ENCODE measurements at regions not wholly inside any gene's neighbourhood (a gene's known extent, or its start where the extent isn't known, plus 50 kb on each side); places are given as distances from the start of the nearest gene placed in this dataset.

DNA sequence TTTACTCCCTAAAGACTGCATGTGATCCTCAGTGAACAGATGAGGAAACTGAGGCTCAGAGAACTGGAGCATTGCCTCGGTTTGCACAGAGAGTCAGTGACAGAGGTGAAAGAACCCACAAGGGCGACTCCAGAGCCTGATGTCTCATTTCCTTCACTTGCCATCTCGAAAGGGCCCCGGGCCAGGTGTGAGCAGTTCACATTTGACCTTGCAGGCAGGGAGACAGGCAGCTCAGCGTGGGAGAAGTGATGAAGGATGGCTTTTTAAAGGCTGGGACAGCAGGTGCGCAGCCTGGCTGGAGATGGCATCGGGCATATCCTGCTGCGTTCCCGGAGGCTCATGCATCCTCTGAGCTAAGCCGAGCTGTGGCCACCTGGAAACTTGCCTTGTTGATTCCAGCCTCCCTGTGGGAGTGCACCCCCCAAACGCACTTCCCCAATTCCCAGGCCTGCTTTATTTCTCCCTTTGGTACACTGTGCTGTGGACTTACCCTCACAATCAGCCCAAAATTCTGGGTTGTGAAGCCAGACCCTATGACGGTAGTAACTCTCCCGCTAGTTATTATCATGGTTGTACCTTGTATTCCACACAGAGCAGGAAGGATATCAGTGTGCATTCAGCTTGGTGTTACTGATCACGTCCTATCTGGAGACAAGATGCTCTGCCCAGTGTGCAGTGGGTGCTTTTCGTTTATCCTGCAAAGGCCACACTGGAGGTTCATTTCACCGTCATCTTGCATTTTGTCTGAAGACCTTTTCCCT is 753.2 kb upstream of the EEF2KMT start:
- no peaks in the 10 kb centered on the region for H3K27me3 ChIP-seq (ENCODE audit: control insufficient read depth in 1 of 2, insufficient read depth in 2 of 2, low read length in 2 of 2)
- no peak overlapping the region for H3K9ac ChIP-seq (ENCODE audit: low read depth in 1 of 2, low read length in 2 of 2)
- no peaks in the 10 kb centered on the region for H3K9me3 ChIP-seq (ENCODE audit: control insufficient read depth in 1 of 2, low read length in 2 of 2)

DNA sequence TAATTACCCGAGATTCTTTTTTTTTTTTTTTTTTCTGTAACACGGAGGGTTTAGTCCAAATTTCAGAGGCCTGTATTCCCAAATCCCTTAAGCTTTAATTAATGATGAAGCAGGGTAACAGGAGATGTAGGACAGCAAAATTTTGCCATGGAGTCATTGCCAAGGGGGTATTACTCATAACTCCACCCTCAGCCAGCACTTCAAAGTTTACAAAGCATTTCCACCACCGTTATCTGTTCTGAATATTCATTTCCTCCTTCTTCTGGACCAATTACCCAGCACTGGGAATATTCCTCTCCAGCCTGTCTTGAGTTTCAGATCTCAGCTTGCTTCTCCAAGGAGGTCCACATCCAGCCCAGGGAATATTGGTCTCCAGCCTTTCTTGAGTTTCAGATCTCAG is 747.5 kb upstream of the EEF2KMT start:
- Histone ChIP-seq H3K9me3 (ENCODE audit: control insufficient read depth in 1 of 2, low read length in 2 of 2) (peaks cover 0 to 3% of the 10 kb centered on the region in 2 donors), H3K27me3 (ENCODE audit: control insufficient read depth in 1 of 2, insufficient read depth in 2 of 2, low read length in 2 of 2) (no peaks in the 10 kb centered on the region), H3K4me3 (ENCODE audit: low read depth in 1 of 2, low read length in 2 of 2) (no peak overlapping the region), H3K27ac (ENCODE audit: low read depth, low read length) (no peak overlapping the region), H3K9ac (ENCODE audit: low read depth in 1 of 2, low read length in 2 of 2) (no peak overlapping the region), H3K4me1 (ENCODE audit: control insufficient read depth in 1 of 2, insufficient read depth in 2 of 2, low read length in 2 of 2) (no peaks in the 10 kb centered on the region), H3K36me3 (ENCODE audit: control insufficient read depth in 1 of 2, insufficient read depth in 2 of 2, low read length in 2 of 2) (no peaks in the 10 kb centered on the region)

More for the DNA sequence above, 753.2 kb upstream of the EEF2KMT start:
- H3K27ac ChIP-seq (ENCODE audit: low read depth, low read length), result no peak overlapping the region
- H3K4me3 ChIP-seq (ENCODE audit: low read depth in 1 of 2, low read length in 2 of 2), result no peak overlapping the region
- H3K36me3 ChIP-seq (ENCODE audit: control insufficient read depth in 1 of 2, insufficient read depth in 2 of 2, low read length in 2 of 2), result no peaks in the 10 kb centered on the region
- H3K4me1 ChIP-seq (ENCODE audit: control insufficient read depth in 1 of 2, insufficient read depth in 2 of 2, low read length in 2 of 2), result no peaks in the 10 kb centered on the region

DNA sequence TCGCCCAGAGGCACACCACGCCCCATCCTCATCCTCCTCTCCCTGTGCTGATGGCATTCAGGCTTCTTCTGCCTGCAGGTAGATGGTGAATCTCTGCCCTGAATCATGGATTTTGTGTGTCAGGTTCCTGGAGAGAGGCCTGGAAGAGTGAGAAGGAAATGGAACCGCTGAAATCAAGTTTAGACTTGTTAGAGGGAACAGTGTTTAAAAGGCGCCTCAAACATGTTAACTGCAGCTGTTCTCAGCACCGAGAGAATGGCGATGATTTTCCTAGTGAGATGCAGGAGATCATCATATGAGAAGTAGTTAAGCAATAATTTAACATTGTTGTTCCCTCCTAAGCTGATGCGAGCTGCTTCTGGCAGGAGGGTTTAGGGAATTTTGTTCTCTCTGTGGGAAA is 744.4 kb upstream of the EEF2KMT start:
- no peaks in the 10 kb centered on the region for H3K36me3 ChIP-seq (ENCODE audit: control insufficient read depth in 1 of 2, insufficient read depth in 2 of 2, low read length in 2 of 2)
- no peak overlapping the region for H3K9ac ChIP-seq (ENCODE audit: low read depth in 1 of 2, low read length in 2 of 2)
- H3K9me3 ChIP-seq (ENCODE audit: control insufficient read depth in 1 of 2, low read length in 2 of 2), result peaks cover 0 to 13% of the 10 kb centered on the region in 2 donors
- H3K4me3 ChIP-seq (ENCODE audit: low read depth in 1 of 2, low read length in 2 of 2), result no peak overlapping the region
- H3K4me1 ChIP-seq (ENCODE audit: control insufficient read depth in 1 of 2, insufficient read depth in 2 of 2, low read length in 2 of 2), result no peaks in the 10 kb centered on the region
- no peak overlapping the region for H3K27ac ChIP-seq (ENCODE audit: low read depth, low read length)
- H3K27me3 ChIP-seq (ENCODE audit: control insufficient read depth in 1 of 2, insufficient read depth in 2 of 2, low read length in 2 of 2), result no peaks in the 10 kb centered on the region

DNA sequence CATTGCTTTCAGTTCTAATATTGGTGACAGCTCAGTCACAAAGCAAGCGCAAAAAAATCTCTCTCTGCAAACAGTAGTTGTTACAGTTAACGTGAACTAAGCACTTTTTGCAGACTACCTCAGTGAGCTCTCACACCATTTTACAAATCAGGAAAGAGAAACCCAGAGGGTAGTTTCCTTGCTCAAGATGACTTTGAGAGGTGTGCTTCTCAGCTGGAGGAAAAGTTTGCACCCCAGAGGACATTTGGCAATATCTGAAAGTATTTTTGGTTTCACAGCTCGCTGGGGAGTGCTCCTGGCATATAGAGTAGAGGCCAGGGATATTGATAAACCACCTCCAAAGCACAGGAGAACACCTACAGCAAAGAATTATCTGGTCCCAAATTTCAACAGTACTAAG is 741.1 kb upstream of the EEF2KMT start:
- H3K9ac ChIP-seq (ENCODE audit: low read depth in 1 of 2, low read length in 2 of 2), result no peak overlapping the region
- H3K9me3 ChIP-seq (ENCODE audit: control insufficient read depth in 1 of 2, low read length in 2 of 2), result peaks cover 0 to 13% of the 10 kb centered on the region in 2 donors
- H3K27ac ChIP-seq (ENCODE audit: low read depth, low read length), result no peak overlapping the region
- H3K36me3 ChIP-seq (ENCODE audit: control insufficient read depth in 1 of 2, insufficient read depth in 2 of 2, low read length in 2 of 2), result no peaks in the 10 kb centered on the region
- no peaks in the 10 kb centered on the region for H3K27me3 ChIP-seq (ENCODE audit: control insufficient read depth in 1 of 2, insufficient read depth in 2 of 2, low read length in 2 of 2)
- H3K4me1 ChIP-seq (ENCODE audit: control insufficient read depth in 1 of 2, insufficient read depth in 2 of 2, low read length in 2 of 2), result no peaks in the 10 kb centered on the region
- no peak overlapping the region for H3K4me3 ChIP-seq (ENCODE audit: low read depth in 1 of 2, low read length in 2 of 2)

DNA sequence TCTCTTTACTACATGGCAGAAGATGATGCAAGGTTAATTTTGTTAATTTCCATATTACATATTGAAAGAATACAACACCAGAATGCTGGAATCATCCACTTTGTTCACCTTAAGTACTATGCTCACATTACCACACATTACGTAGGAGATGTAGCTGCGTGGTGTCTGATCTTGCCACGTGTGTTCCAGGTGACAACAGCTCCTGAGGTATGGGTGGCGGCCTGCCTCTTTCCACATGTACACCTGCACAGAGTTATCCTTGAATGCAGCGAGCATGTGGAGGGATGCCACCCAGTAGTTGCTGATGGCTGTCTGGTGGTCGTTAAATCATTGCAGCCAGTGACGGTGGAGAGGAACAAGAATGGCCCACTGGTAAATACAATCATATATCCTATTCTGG is 740.5 kb upstream of the EEF2KMT start:
- Histone ChIP-seq H3K27me3 (ENCODE audit: control insufficient read depth in 1 of 2, insufficient read depth in 2 of 2, low read length in 2 of 2) (no peaks in the 10 kb centered on the region), H3K36me3 (ENCODE audit: control insufficient read depth in 1 of 2, insufficient read depth in 2 of 2, low read length in 2 of 2) (no peaks in the 10 kb centered on the region), H3K4me3 (ENCODE audit: low read depth in 1 of 2, low read length in 2 of 2) (no peak overlapping the region), H3K9me3 (ENCODE audit: control insufficient read depth in 1 of 2, low read length in 2 of 2) (peaks cover 0 to 13% of the 10 kb centered on the region in 2 donors), H3K9ac (ENCODE audit: low read depth in 1 of 2, low read length in 2 of 2) (no peak overlapping the region), H3K4me1 (ENCODE audit: control insufficient read depth in 1 of 2, insufficient read depth in 2 of 2, low read length in 2 of 2) (no peaks in the 10 kb centered on the region), H3K27ac (ENCODE audit: low read depth, low read length) (no peak overlapping the region)

DNA sequence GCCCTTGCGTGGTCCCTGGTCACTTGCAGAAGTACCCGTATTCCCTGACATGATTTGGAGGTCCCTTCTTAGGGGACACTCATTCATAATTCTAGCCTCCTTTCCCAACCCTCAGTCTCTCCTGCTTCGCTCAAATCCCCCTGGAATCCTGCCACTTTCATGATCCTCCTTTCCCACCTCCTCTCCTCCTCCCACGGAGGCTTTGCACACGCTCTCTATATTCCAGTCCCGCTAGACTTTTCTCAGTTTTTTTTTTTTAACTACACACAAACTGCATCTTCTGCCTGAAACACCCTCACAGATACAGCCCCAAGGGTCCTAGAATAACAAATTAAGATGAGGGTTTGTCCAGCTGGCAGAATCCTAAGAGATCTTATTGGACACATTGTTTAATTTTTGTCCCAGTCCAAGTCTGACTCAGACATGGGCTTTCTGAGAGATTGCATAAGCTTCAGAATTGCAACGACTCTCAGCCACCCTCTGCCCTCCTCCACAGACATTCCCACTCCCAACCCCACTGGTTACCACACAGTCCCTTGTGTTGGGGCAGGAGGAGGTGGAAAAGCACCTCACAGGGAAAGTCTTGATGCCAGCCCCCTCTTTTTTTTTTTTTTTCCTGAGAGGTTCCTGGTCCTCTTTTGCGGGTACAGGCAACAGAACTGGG is 739.5 kb upstream of the EEF2KMT start:
- no peak overlapping the region for H3K27ac ChIP-seq (ENCODE audit: low read depth, low read length)
- peaks cover 0 to 13% of the 10 kb centered on the region in 2 donors for H3K9me3 ChIP-seq (ENCODE audit: control insufficient read depth in 1 of 2, low read length in 2 of 2)
- H3K36me3 ChIP-seq (ENCODE audit: control insufficient read depth in 1 of 2, insufficient read depth in 2 of 2, low read length in 2 of 2), result no peaks in the 10 kb centered on the region
- H3K4me1 ChIP-seq (ENCODE audit: control insufficient read depth in 1 of 2, insufficient read depth in 2 of 2, low read length in 2 of 2), result no peaks in the 10 kb centered on the region
- H3K9ac ChIP-seq (ENCODE audit: low read depth in 1 of 2, low read length in 2 of 2), result no peak overlapping the region
- no peak overlapping the region for H3K4me3 ChIP-seq (ENCODE audit: low read depth in 1 of 2, low read length in 2 of 2)
- no peaks in the 10 kb centered on the region for H3K27me3 ChIP-seq (ENCODE audit: control insufficient read depth in 1 of 2, insufficient read depth in 2 of 2, low read length in 2 of 2)

DNA sequence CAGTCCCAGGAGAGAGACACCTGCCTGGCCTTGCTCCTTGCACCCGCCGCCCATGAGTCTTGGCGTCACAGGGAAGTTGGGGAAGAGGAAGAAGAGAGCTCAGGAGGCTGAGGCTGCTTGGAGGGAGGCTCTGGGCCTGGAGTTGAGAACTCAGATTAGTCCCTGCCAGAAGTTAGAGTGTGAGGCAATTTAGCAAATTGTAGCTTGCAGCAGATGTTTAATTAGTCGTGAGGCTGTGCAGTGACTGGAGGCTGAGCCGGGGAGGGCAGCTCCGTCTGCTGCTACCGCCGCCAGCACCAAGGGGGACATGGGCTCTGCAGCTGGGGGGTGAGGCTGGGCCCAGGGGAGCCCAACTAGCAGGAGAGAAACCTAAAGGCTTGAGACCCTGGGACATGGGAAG is 738.3 kb upstream of the EEF2KMT start:
- Histone ChIP-seq H3K36me3 (ENCODE audit: control insufficient read depth in 1 of 2, insufficient read depth in 2 of 2, low read length in 2 of 2) (no peaks in the 10 kb centered on the region), H3K4me3 (ENCODE audit: low read depth in 1 of 2, low read length in 2 of 2) (no peak overlapping the region), H3K4me1 (ENCODE audit: control insufficient read depth in 1 of 2, insufficient read depth in 2 of 2, low read length in 2 of 2) (no peaks in the 10 kb centered on the region), H3K27ac (ENCODE audit: low read depth, low read length) (no peak overlapping the region), H3K9ac (ENCODE audit: low read depth in 1 of 2, low read length in 2 of 2) (no peak overlapping the region), H3K27me3 (ENCODE audit: control insufficient read depth in 1 of 2, insufficient read depth in 2 of 2, low read length in 2 of 2) (no peaks in the 10 kb centered on the region), H3K9me3 (ENCODE audit: control insufficient read depth in 1 of 2, low read length in 2 of 2) (peaks cover 0 to 13% of the 10 kb centered on the region in 2 donors)

DNA sequence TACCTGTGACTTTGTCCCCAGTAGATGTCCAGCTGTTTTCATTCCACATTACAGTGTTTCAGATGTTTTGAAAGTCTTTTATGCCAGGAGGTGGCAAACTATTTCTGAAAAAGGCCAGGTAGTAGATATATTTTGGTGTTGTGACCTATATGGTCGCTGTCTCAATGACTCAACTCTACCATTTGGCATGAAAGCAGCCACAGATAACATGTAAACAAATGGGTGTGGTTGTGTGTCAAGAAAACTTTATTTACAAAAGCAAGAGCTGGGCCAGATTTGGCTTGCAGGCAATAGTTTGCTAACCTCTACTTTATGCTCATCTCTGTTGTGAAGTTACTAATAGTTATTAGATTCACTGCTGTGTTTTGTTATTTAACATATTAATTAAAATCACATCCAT is 728.7 kb upstream of the EEF2KMT start:
- Histone ChIP-seq H3K27me3 (ENCODE audit: control insufficient read depth in 1 of 2, insufficient read depth in 2 of 2, low read length in 2 of 2) (no peaks in the 10 kb centered on the region), H3K9me3 (ENCODE audit: control insufficient read depth in 1 of 2, low read length in 2 of 2) (peaks cover 0 to 9% of the 10 kb centered on the region in 2 donors), H3K27ac (ENCODE audit: low read depth, low read length) (no peak overlapping the region), H3K36me3 (ENCODE audit: control insufficient read depth in 1 of 2, insufficient read depth in 2 of 2, low read length in 2 of 2) (no peaks in the 10 kb centered on the region), H3K4me3 (ENCODE audit: low read depth in 1 of 2, low read length in 2 of 2) (no peak overlapping the region), H3K4me1 (ENCODE audit: control insufficient read depth in 1 of 2, insufficient read depth in 2 of 2, low read length in 2 of 2) (no peaks in the 10 kb centered on the region), H3K9ac (ENCODE audit: low read depth in 1 of 2, low read length in 2 of 2) (no peak overlapping the region)

DNA sequence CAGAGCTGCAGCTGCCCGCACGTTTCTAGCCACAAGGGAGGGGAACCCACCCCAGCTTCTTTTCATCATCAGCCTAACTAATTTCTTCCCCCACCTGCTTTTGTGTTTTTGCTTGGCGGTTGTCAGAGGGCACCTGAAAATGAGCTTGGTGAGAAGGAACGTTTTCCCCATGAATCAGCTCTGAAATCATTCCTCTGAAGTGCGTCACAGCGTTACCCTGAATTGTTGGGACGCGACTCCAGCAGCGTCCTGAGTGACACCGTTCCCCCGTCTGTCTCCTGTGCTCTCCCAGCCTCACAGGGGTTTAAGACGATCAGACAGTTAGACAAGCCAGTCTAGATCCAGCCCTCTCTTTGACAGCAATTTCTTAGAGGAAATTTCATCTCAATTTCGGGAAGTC is 722.9 kb upstream of the EEF2KMT start:
- no peak overlapping the region for H3K27ac ChIP-seq (ENCODE audit: low read depth, low read length)
- no peak overlapping the region for H3K4me3 ChIP-seq (ENCODE audit: low read depth in 1 of 2, low read length in 2 of 2)
- no peaks in the 10 kb centered on the region for H3K27me3 ChIP-seq (ENCODE audit: control insufficient read depth in 1 of 2, insufficient read depth in 2 of 2, low read length in 2 of 2)
- H3K4me1 ChIP-seq (ENCODE audit: control insufficient read depth in 1 of 2, insufficient read depth in 2 of 2, low read length in 2 of 2), result no peaks in the 10 kb centered on the region
- H3K36me3 ChIP-seq (ENCODE audit: control insufficient read depth in 1 of 2, insufficient read depth in 2 of 2, low read length in 2 of 2), result no peaks in the 10 kb centered on the region
- H3K9me3 ChIP-seq (ENCODE audit: control insufficient read depth in 1 of 2, low read length in 2 of 2), result peaks cover 0 to 9% of the 10 kb centered on the region in 2 donors
- H3K9ac ChIP-seq (ENCODE audit: low read depth in 1 of 2, low read length in 2 of 2), result no peak overlapping the region

DNA sequence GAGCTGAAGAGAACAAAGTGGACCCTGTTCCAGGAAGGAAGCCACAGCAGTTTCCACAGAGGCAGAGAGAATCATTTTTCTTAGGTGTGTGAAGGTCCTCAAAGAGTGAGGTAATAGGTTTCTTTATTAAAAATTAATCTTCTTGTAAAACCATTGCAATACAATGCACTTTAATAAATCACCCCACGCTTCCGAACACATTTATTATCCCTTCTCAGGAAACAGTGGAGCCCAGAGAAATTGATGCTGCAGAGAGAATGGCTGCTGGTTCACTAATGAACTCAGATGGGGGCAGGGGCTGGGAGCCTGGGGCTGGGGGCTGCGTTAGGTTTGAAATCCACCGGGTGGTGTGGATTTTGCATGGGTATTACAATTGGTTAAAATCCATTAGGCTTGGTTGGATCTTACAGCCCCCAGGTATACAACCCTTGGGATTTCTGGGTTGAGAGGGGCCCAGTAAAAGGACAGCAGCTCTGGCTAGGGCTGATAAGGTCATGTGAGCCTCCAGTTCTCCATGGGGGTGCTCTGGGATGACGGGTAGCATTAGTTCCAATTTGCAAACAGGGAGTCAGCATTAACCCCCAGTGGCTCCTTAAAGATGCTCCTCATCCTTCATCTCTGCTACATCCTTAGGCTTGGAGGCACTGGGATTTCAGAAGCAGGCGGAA is 718.1 kb upstream of the EEF2KMT start:
- no peaks in the 10 kb centered on the region for H3K9me3 ChIP-seq (ENCODE audit: control insufficient read depth in 1 of 2, low read length in 2 of 2)
- H3K9ac ChIP-seq (ENCODE audit: low read depth in 1 of 2, low read length in 2 of 2), result no peak overlapping the region
- no peaks in the 10 kb centered on the region for H3K4me1 ChIP-seq (ENCODE audit: control insufficient read depth in 1 of 2, insufficient read depth in 2 of 2, low read length in 2 of 2)
- H3K27ac ChIP-seq (ENCODE audit: low read depth, low read length), result no peak overlapping the region
- H3K27me3 ChIP-seq (ENCODE audit: control insufficient read depth in 1 of 2, insufficient read depth in 2 of 2, low read length in 2 of 2), result no peaks in the 10 kb centered on the region
- H3K4me3 ChIP-seq (ENCODE audit: low read depth in 1 of 2, low read length in 2 of 2), result no peak overlapping the region
- no peaks in the 10 kb centered on the region for H3K36me3 ChIP-seq (ENCODE audit: control insufficient read depth in 1 of 2, insufficient read depth in 2 of 2, low read length in 2 of 2)
